Upper lobe of left lung (tissue), 6 donors: ENCODE measurements at regions not wholly inside any gene's neighbourhood (a gene's known extent, or its start where the extent isn't known, plus 50 kb on each side); places are given as distances from the start of the nearest gene placed in this dataset.
"Not testable (repeated sequence)": the region's sequence is repeated elsewhere in the genome, so short reads cannot be mapped to it uniquely, and the experiment has no call there.

Experiments used
- ATAC-seq, 2 donors: fragments of 200-7000 bp; cut with Tn5 transposase; one replicate each; pipeline ENCODE4 v1.9.1; 2022; ENCODE audit warnings: mild to moderate bottlenecking in 2 of 2, moderate library complexity in 2 of 2; ENCODE audit not compliant: low FRiP score in 2 of 2
- DNase-seq, 2 donors: peaks; one replicate each; pipeline ENCODE4 v3.0.0-alpha.2; 2019 to 2020
- H3K27ac ChIP-seq, 4 donors: fragments of 200-600 bp; sonication (generic); one replicate each; pipeline ENCODE4 v1.5.1; 2016 to 2019
- H3K27me3 ChIP-seq, 4 donors: fragments of 200-600 bp; sonication (generic); one replicate each; pipeline ENCODE4 v1.5.1; 2017 to 2019
- H3K36me3 ChIP-seq, 4 donors: fragments of 200-600 bp; sonication (generic); one replicate each; pipeline ENCODE4 v1.5.1; 2016 to 2019
- H3K4me1 ChIP-seq, 4 donors: fragments of 200-600 bp; sonication (generic); one replicate each; pipeline ENCODE4 v1.5.1; 2018 to 2019
- H3K4me3 ChIP-seq, 4 donors: fragments of 200-600 bp; sonication (generic); one replicate each; pipeline ENCODE4 v1.5.1; 2017 to 2019; ENCODE audit warnings: mild to moderate bottlenecking in 2 of 4, moderate library complexity in 1 of 4
- H3K9me3 ChIP-seq, 4 donors: fragments of 200-600 bp; sonication (generic); one replicate each; pipeline ENCODE4 v1.5.1; 2018 to 2019
- EP300 ChIP-seq, 4 donors: sonication (generic); formaldehyde crosslinking; IDR thresholded peaks; one replicate each; pipeline ENCODE4 v1.5.1; 2017; ENCODE audit warnings: antibody characterized with exemption in 4 of 4, control low read depth in 2 of 4
- POLR2A ChIP-seq, 4 donors: fragments of 450-650 bp; IDR thresholded peaks; one replicate each; pipeline ENCODE4 v1.5.1; 2016 to 2017; ENCODE audit warnings: antibody characterized with exemption in 4 of 4, mild to moderate bottlenecking in 2 of 4
- POLR2AphosphoS5 ChIP-seq, 2 donors: sonication (generic); formaldehyde crosslinking; IDR thresholded peaks; one replicate each; pipeline ENCODE4 v1.5.1; 2017; ENCODE audit warnings: antibody characterized with exemption in 2 of 2
- WGBS, 2 donors: methylation state at CpG; one replicate each; pipeline ENCODE4 v1.1.5; 2017 to 2018; 5-methylcytosine and 5-hydroxymethylcytosine counted together
- TF ChIP-seq, protein P1 (sequence below), 6 experiments: fragments of 450-650 bp in 4 of 6; fragments of 200-600 bp in 2 of 6; sonication (generic) in 2 of 6; IDR thresholded peaks; one replicate each; pipeline ENCODE4 v1.5.1; 2016 to 2019; ENCODE audit warnings: antibody characterized with exemption in 6 of 6
- donor health status: DM: no; HTN: no; CAD: no; lungs with moderate emphysema.
- donor health status: DM: no; HTN: yes; CAD: no; lungs with severe emphysema.

DNA sequence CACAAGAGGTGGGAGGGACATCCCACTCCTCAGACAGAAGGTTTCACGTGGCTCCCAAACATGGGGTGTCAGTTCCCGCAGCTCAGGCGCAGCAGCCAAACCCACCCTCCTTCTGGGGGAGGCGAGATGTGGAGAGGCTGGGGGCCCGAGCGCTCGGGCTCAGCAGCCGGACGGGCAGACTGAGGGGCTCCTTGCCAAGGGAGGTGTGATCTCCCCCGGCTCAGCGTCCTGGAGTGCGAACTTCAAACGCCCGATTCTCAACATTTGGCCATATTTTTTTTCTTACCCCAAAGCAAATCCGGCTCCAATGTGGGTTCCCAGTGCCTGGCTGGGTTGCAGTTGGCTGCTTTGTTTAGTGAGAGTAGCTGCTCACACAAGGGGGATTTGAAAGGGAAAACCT lies 477.9 kb downstream of the MN1 start:
- TF ChIP-seq, protein P1, sequence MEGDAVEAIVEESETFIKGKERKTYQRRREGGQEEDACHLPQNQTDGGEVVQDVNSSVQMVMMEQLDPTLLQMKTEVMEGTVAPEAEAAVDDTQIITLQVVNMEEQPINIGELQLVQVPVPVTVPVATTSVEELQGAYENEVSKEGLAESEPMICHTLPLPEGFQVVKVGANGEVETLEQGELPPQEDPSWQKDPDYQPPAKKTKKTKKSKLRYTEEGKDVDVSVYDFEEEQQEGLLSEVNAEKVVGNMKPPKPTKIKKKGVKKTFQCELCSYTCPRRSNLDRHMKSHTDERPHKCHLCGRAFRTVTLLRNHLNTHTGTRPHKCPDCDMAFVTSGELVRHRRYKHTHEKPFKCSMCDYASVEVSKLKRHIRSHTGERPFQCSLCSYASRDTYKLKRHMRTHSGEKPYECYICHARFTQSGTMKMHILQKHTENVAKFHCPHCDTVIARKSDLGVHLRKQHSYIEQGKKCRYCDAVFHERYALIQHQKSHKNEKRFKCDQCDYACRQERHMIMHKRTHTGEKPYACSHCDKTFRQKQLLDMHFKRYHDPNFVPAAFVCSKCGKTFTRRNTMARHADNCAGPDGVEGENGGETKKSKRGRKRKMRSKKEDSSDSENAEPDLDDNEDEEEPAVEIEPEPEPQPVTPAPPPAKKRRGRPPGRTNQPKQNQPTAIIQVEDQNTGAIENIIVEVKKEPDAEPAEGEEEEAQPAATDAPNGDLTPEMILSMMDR (IDR thresholded peaks at IDR 0.05) = no peak
- TF ChIP-seq EP300 (IDR thresholded peaks at IDR 0.05) (no peak), POLR2A (IDR thresholded peaks at IDR 0.05) (no peak), POLR2AphosphoS5 (IDR thresholded peaks at IDR 0.05) (no peak)
- H3K27me3 ChIP-seq = no peaks in the 10 kb centered on the region
- WGBS, 2 donors = 19 to 24% methylated on average over 15 of the region's 15 CpGs
- DNase-seq (peak in 1 of 2 donors; percentile 20), ATAC-seq (no peak)
- no peak overlapping the region for H3K4me3 ChIP-seq
- no peaks in the 10 kb centered on the region for H3K4me1 ChIP-seq
- no peak overlapping the region for H3K27ac ChIP-seq
- no peaks in the 10 kb centered on the region for H3K36me3 ChIP-seq
- no peaks in the 10 kb centered on the region for H3K9me3 ChIP-seq

DNA sequence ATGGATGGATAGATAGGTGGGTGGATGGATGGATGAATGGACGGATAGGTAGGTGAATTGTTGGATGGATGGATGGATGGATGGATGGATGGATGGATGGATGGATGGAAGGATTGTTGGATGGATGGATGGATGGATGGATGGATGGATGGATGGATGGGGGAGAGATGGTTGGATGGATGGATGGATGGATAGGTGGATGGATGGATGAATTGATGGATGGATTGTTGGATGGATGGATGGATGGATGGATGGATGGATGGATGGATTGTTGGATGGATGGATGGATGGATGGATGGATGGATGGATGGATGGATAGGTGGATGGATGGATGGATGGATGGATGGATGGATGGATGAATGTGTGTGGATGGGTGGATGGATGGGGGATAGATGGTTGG lies 476.6 kb downstream of the MN1 start:
- DNase-seq, H3K4me1 ChIP-seq, H3K27ac ChIP-seq, H3K4me3 ChIP-seq, H3K27me3 ChIP-seq, H3K9me3 ChIP-seq, H3K36me3 ChIP-seq, ATAC-seq: not testable (repeated sequence)
- 87 to 94% methylated on average over 1 of the region's 1 CpG for WGBS, 2 donors

DNA sequence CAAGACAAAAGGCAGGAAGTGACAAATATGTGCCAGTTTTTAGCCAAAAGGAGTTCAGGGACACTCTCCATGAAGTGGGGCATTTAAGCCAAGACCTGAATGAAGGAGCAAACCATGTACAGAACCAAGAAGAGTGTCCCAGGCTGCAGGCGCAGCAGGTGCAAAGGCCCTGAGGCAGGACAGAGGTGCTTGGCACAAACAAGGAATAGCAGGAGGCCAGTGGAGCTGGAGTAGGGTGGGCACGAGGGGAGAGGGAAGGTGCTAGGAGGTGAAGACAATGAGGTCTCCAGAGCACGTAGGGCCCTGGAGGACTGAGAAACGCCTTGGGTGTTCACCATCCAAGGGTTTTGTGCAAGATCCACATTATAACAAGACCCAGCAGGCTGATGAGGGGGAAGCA lies 474.1 kb downstream of the MN1 start:
- ATAC-seq = no peak
- Histone ChIP-seq H3K4me3 (no peak overlapping the region), H3K4me1 (peaks cover 0 to 7% (median 3%) of the 10 kb centered on the region in 4 donors), H3K27me3 (no peaks in the 10 kb centered on the region), H3K27ac (no peak overlapping the region), H3K9me3 (no peaks in the 10 kb centered on the region), H3K36me3 (no peaks in the 10 kb centered on the region)
- TF ChIP-seq, protein P1 (IDR thresholded peaks at IDR 0.05) = no peak
- TF ChIP-seq EP300 (IDR thresholded peaks at IDR 0.05) = no peak
- no peak for TF ChIP-seq POLR2AphosphoS5 (IDR thresholded peaks at IDR 0.05)
- TF ChIP-seq POLR2A (IDR thresholded peaks at IDR 0.05) = no peak
- no peak for DNase-seq
- WGBS, 2 donors = 92 to 94% methylated on average over 4 of the region's 4 CpGs

DNA sequence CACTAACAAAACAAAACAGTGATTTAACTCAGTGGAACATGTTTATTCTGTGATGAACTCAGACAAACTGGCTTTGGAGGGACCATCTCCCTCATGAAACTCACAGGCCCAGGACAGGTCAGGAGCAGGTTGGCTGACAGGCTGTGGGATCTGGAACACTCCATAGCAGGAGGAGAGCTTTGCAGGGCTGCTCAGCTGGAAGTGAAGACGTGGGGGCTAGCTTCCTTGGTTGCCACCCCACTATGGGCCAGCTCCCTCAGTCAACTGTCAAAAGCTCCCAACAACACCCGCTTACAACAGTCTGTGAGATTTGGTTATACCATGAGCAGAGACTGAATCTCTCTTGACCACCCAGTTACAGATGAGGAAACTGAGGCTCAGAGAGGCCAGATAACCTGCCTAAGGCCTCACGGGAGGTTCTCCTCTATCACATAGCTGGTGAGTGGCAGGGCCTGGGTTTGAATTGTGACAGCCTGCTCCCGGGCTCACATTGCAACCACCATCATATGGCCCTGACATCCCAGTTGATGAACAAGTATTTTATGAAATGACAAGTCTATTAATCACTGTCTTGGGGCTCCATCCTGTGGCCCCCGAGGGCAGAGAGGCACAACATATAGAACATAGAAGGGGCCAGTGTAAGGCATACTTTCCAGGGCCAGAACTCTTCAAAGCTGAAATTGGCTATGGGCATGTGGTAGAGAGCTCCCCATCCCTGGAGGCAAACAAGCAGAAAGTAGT lies 473.4 kb downstream of the MN1 start:
- H3K27ac ChIP-seq = no peak overlapping the region
- ATAC-seq = no peak
- WGBS, 2 donors = 86 to 89% methylated on average over 5 of the region's 5 CpGs
- no peaks in the 10 kb centered on the region for H3K36me3 ChIP-seq
- H3K4me1 ChIP-seq = peaks cover 0 to 7% (median 3%) of the 10 kb centered on the region in 4 donors
- H3K9me3 ChIP-seq = no peaks in the 10 kb centered on the region
- DNase-seq = no peak
- H3K27me3 ChIP-seq = no peaks in the 10 kb centered on the region
- TF ChIP-seq EP300 (IDR thresholded peaks at IDR 0.05) (no peak), POLR2AphosphoS5 (IDR thresholded peaks at IDR 0.05) (no peak), POLR2A (IDR thresholded peaks at IDR 0.05) (no peak)
- TF ChIP-seq, protein P1 (IDR thresholded peaks at IDR 0.05) = no peak
- H3K4me3 ChIP-seq = no peak overlapping the region

DNA sequence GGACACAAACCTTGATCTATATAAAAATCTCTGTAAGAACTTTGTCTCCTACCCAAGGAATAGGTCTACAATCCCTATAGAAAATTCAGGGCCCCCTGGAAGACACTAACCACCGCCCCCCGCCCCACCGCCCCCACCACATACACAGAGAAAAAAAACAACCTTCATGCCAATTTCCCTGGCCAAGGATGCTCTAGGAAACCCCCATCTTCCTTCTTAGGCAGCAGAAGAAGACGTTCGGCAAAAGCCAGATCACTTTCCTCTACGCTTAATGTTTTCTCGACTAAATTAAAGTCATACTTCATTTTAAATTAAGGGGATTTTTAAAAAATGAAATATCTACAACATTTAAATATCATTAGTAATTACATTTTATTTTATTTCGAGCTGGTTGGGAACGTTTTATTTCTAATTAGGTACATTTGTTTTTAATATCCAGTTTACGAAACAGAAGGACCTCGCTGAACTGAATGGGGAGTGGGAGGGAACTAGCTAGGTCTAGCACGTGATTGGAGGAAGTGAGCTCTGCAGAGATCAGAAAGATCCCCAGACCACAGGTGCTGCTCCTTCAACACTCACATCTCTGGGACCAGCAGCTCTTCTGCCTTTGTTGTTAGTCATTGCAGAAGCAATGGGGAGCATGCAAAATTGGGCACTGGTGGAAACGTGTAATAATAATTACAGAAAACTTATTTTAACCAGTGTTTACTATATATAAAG lies 472.3 kb downstream of the MN1 start:
- no peak overlapping the region for H3K27ac ChIP-seq
- TF ChIP-seq POLR2A (IDR thresholded peaks at IDR 0.05) = no peak
- TF ChIP-seq, protein P1 (IDR thresholded peaks at IDR 0.05) = no peak
- no peak for TF ChIP-seq EP300 (IDR thresholded peaks at IDR 0.05)
- no peak for TF ChIP-seq POLR2AphosphoS5 (IDR thresholded peaks at IDR 0.05)

More for the DNA sequence above, 472.3 kb downstream of the MN1 start:
- 31 to 32% methylated on average over 13 of the region's 13 CpGs for WGBS, 2 donors
- Histone ChIP-seq H3K4me3 (no peak overlapping the region), H3K27me3 (no peaks in the 10 kb centered on the region), H3K9me3 (no peaks in the 10 kb centered on the region), H3K4me1 (peaks cover 0 to 7% (median 3%) of the 10 kb centered on the region in 4 donors), H3K36me3 (no peaks in the 10 kb centered on the region)
- ATAC-seq (no peak), DNase-seq (no peak)
